ENCODE measurements at regions not wholly inside any gene's neighbourhood (a gene's known extent, or its start where the extent isn't known, plus 50 kb on each side); places are given as distances from the start of the nearest gene placed in this dataset.

DNA sequence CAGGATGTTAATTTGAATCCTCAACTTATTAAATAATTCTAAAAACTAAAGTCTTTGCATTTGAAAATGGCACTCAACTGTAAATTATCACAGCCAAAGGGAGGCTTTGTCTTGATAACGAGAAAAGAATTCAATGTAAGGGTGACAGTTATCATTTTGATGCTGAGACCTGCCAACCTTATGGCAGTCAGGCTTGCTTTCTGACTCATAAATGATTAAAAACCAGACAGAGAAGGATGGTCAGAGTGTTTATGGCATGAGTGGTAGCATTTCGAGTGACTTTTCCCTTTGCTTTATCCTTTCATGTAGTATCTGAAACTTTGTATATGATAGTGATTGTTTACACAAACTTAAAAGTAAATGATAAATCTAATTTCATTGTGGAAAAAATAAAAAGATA is 53.9 kb upstream of the EPC2 start:
- Mint-ChIP-seq H3K27me3 (no peaks in the 10 kb centered on the region), H3K4me1 (ENCODE audit: low read depth) (no peaks in the 10 kb centered on the region), H3K27ac (no peak overlapping the region), H3K4me3 (no peak overlapping the region), H3K9me3 (no peaks in the 10 kb centered on the region), H3K36me3 (ENCODE audit: low read depth) (no peaks in the 10 kb centered on the region)
- no peaks in the 10 kb centered on the region for H3K27me3 ChIP-seq (ENCODE audit: control insufficient read depth in 1 of 2, insufficient read depth in 2 of 2, low read length in 2 of 2)
- no peaks in the 10 kb centered on the region for H3K4me1 ChIP-seq (ENCODE audit: insufficient read depth, low read length)
- ChIA-PET CTCF (interaction anchor here (0.7 kb wide), 2 partner anchors 153 to 463 kb away, joined by 3 read pairs; no protein-coding TSS in a partner anchor), POLR2A (interaction anchor here (0.8 kb wide), 1 partner anchor 56 kb away, joined by 3 read pairs; no protein-coding TSS in a partner anchor)
- H3K4me3 ChIP-seq (ENCODE audit: low read length), result no peak overlapping the region
- TF ChIP-seq, protein P1, sequence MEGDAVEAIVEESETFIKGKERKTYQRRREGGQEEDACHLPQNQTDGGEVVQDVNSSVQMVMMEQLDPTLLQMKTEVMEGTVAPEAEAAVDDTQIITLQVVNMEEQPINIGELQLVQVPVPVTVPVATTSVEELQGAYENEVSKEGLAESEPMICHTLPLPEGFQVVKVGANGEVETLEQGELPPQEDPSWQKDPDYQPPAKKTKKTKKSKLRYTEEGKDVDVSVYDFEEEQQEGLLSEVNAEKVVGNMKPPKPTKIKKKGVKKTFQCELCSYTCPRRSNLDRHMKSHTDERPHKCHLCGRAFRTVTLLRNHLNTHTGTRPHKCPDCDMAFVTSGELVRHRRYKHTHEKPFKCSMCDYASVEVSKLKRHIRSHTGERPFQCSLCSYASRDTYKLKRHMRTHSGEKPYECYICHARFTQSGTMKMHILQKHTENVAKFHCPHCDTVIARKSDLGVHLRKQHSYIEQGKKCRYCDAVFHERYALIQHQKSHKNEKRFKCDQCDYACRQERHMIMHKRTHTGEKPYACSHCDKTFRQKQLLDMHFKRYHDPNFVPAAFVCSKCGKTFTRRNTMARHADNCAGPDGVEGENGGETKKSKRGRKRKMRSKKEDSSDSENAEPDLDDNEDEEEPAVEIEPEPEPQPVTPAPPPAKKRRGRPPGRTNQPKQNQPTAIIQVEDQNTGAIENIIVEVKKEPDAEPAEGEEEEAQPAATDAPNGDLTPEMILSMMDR (IDR thresholded peaks at IDR 0.05), result no peak
- H3K9me3 ChIP-seq (ENCODE audit: control insufficient read depth in 1 of 2, insufficient read depth in 1 of 2, low read length in 2 of 2), result no peaks in the 10 kb centered on the region
- ATAC-seq (ENCODE audit: poor library complexity) (no peak), DNase-seq (no peak)
- H3K36me3 ChIP-seq (ENCODE audit: insufficient read depth, low read length), result no peaks in the 10 kb centered on the region
- no peak overlapping the region for H3K27ac ChIP-seq (ENCODE audit: low read depth in 1 of 2, low read length in 2 of 2)
- intact Hi-C loops (cut with DNase I, micrococcal nuclease), result no loop called here

DNA sequence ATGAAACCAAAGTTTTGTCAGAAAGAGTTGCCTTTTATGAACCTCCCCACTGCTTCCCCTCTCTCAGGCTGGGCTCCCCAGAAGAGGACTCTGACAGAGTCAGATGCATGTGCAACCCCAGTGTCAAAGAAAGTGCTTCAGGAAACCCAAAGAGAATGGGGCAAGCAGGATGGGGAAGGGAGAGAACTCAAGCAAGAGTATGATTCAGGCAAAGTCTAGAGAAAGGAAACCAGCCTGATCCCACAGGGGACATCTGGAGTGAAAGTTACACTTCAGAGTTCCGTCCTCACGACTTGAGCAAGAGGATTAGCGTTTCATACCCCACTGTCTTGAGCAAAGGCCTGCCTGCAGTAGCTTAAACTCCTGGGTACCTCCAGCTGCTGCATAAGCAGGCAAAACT is 51.8 kb upstream of the EPC2 start:
- ChIA-PET POLR2A (no interaction called here), CTCF (no interaction called here)
- Mint-ChIP-seq H3K4me1 (ENCODE audit: low read depth) (no peaks in the 10 kb centered on the region), H3K27me3 (no peaks in the 10 kb centered on the region), H3K27ac (no peak overlapping the region), H3K4me3 (no peak overlapping the region), H3K9me3 (no peaks in the 10 kb centered on the region), H3K36me3 (ENCODE audit: low read depth) (no peaks in the 10 kb centered on the region)
- intact Hi-C loops (cut with DNase I, micrococcal nuclease), result no loop called here
- Histone ChIP-seq H3K27me3 (ENCODE audit: control insufficient read depth in 1 of 2, insufficient read depth in 2 of 2, low read length in 2 of 2) (no peaks in the 10 kb centered on the region), H3K4me3 (ENCODE audit: low read length) (no peak overlapping the region), H3K4me1 (ENCODE audit: insufficient read depth, low read length) (no peaks in the 10 kb centered on the region), H3K9me3 (ENCODE audit: control insufficient read depth in 1 of 2, insufficient read depth in 1 of 2, low read length in 2 of 2) (no peaks in the 10 kb centered on the region), H3K36me3 (ENCODE audit: insufficient read depth, low read length) (no peaks in the 10 kb centered on the region), H3K27ac (ENCODE audit: low read depth in 1 of 2, low read length in 2 of 2) (no peak overlapping the region)
- no peak for DNase-seq
- ATAC-seq (ENCODE audit: poor library complexity), result no peak
- TF ChIP-seq, protein P1 (IDR thresholded peaks at IDR 0.05), result no peak

GRCh38 chr2:148593421-148593820 is 51.1 kb upstream of the EPC2 start:
- Histone ChIP-seq H3K4me3 (ENCODE audit: low read length) (no peak overlapping the region), H3K27me3 (ENCODE audit: control insufficient read depth in 1 of 2, insufficient read depth in 2 of 2, low read length in 2 of 2) (no peaks in the 10 kb centered on the region), H3K36me3 (ENCODE audit: insufficient read depth, low read length) (no peaks in the 10 kb centered on the region), H3K27ac (ENCODE audit: low read depth in 1 of 2, low read length in 2 of 2) (no peak overlapping the region), H3K9me3 (ENCODE audit: control insufficient read depth in 1 of 2, insufficient read depth in 1 of 2, low read length in 2 of 2) (no peaks in the 10 kb centered on the region), H3K4me1 (ENCODE audit: insufficient read depth, low read length) (no peaks in the 10 kb centered on the region)
- ChIA-PET CTCF (no interaction called here), POLR2A (no interaction called here)
- no peak overlapping the region for H3K27ac Mint-ChIP-seq
- H3K4me1 Mint-ChIP-seq (ENCODE audit: low read depth), result no peaks in the 10 kb centered on the region
- ATAC-seq (ENCODE audit: poor library complexity) (no peak), DNase-seq (no peak)
- no peak overlapping the region for H3K4me3 Mint-ChIP-seq
- no peaks in the 10 kb centered on the region for H3K36me3 Mint-ChIP-seq (ENCODE audit: low read depth)
- intact Hi-C loops (cut with DNase I, micrococcal nuclease), result no loop called here
- H3K9me3 Mint-ChIP-seq, result no peaks in the 10 kb centered on the region
- TF ChIP-seq, protein P1 (IDR thresholded peaks at IDR 0.05), result no peak
- H3K27me3 Mint-ChIP-seq, result no peaks in the 10 kb centered on the region

Data from CD4-positive, alpha-beta T cell (primary cell).